CD1c-positive myeloid dendritic cell (primary cell): ENCODE measurements at regions not wholly inside any gene's neighbourhood (a gene's known extent, or its start where the extent isn't known, plus 50 kb on each side); places are given as distances from the start of the nearest gene placed in this dataset.
"Not testable (repeated sequence)": the region's sequence is repeated elsewhere in the genome, so short reads cannot be mapped to it uniquely, and the experiment has no call there.

Experiments
- DNase-seq: peaks from one replicate; pipeline ENCODE4 v3.0.0-alpha.2; 2016; ENCODE audit errors: extremely low spot score

DNA sequence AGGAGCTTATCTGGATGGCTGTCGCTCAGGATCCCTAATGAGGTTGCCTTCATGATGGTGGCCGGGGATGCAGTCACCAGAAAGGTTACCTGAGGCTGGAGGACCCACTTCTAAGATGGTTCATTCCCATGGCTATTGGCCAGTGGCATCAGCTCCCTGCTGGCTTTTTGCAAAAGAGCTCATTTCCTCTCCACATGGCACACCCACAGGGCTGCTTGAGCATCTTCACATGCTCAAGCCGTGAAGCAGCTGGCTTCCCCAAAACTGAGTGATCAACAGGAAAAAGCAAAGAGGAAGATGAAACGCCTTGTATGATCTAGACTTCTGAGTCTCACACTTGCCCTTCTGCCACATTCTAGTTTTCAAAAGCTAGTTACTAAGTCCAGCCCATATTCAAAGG is 124.6 kb upstream of the CXADR start:
- peak; percentile 28 for DNase-seq

DNA sequence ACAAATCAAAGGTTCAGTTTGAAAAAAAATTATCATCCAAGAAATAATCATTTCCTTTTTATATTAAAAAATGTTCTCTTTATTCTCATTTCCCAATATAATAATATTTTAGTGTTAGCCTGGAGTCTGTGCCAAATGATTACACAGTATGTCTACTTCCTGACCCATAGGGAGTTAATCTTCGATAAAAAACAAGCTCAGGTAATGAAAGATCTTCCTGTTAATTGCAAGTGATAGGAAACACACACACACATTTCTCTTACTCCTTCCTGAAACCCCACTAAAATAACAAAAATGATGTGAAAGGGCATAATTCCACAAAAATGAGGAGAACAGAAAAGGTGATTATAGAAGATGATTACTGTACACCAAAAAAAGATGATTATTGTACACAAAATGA is 123.5 kb upstream of the CXADR start:
- DNase-seq: no peak

DNA sequence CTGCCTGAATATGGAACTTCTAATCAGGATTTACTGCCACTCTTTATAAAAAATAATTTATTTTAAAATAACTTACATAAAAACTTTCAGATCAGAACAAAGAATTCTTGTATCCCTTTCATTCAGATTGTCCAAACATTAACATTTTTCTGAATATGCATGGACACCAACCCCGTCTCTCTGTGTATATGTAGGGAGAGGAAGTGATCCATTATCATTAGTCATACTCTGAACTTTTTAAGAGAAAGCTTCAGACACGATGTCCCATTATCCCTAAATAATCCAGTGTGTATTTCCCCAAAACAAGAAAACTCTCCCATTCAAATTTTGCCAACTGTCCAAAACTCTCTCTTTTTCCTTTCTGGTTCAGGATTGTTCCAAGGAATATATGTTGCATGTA is 122.3 kb upstream of the CXADR start:
- DNase-seq: no peak

DNA sequence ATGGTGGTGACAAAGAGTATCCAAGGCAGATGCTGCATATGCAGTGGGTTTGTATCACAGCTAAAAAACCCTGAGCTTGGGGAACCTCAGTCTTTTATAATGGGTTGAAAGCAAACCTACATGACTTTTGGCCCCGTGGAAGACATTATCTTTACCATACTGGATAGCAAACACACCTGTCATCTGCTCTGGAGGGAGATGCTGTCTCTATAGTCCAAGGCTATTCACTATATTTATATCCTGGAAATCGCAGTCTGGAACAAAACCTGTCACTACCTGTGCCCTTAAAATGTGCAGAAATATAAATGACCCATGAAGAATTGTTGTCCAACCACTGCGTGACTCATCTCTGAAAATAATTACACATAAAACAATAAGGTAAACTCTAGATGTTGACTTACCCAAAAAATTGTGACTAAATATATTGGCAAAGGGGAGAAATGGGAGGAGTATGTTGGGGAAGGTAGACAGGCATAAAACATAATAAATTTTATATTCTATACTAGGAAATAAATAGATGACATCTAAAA is 121.0 kb upstream of the CXADR start:
- no peak for DNase-seq

DNA sequence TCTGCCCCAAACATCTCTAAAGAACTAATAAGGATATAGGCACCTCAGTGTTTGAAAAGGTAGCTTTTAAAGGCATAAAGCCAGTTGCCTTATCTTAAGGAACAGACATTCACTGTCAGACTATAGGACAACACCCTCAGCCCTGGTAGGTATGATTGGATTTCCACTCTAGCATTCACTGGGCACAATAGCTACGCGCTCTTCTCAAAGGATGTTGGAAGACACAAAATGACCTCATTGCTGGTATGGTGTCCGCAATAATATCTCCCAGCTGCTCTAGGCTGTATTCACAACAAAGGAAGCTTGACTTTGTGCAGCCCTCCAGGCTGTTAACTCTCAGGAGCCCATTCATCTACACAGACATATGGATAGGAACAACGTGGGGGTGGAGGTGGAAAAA is 119.4 kb upstream of the CXADR start:
- DNase-seq: no peak

DNA sequence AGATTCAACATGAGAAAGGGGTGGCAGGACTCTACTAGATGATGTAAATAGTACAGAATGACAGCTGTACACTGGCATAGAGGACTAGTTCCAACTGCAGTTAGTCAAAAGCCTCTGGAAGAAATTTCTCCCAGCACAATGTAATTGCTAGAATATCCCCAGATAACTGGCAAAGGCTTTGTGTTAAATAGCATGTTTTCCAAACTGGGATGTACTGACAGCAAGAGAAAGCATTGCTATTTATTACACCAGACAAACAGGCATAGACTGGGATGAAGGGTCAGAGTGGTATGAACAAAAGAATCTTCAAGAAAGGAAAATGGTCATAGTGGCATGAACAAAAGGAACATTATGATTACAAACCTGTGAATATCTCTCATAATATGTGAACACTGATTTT is 115.9 kb upstream of the CXADR start:
- no peak for DNase-seq

DNA sequence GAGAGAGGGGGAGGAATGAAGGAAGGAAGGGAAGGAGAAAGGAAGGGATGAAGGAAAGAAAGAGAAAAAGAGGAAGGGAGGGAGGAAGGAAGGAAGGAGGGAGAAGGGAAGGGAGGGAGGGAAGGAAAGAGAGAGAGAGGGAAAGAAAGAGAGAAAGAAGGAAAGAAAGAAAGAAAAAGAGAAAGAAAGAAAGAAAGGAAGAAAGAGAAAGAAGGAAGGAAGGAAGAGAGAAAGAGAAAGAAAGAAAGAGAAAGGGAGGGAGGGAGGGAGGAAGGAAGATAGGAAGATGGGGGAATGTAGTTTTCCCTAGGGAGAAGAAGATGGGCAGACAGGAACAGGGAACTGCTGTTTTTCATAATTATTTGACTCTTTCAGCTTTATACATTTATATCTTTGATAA is 115.1 kb upstream of the CXADR start:
- no peak for DNase-seq

DNA sequence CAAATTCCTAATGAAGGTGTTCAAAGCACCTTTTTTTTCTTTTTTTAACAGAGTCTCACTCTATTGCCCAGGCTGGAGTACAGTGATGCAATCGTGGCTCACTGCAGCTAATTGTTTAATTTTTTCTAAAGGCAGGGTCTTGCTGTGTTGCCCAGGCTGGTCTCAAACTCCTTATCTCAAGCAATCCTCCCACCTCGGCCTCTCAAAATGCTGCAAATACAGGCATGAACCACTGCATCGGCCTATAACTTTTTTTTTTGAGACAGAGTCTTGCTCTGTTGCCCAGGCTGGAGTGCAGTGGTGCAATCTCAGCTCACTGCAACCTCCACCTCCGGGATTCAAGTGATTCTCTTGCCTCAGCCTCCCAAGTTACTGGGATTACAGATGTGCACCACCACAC is 113.9 kb upstream of the CXADR start:
- DNase-seq: not testable (repeated sequence)

DNA sequence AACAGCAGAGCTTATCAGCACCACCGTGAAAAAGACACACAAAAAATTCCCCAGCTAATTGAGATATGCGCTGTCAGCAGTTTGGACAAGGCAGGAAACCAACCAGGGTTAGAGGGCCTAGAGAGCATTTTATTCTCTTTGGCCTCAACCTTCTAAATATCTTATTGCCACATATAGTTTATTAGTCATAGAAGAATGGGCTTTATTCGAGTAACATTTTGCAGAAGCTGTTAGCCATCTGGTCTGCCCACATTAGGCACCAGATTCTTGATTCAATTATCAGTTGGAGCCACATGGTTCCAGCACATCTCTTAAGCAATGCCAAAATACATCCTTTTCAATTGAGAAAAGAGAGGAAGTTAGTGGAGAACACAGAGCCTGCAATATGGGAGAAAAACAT is 109.9 kb upstream of the CXADR start:
- no peak for DNase-seq

DNA sequence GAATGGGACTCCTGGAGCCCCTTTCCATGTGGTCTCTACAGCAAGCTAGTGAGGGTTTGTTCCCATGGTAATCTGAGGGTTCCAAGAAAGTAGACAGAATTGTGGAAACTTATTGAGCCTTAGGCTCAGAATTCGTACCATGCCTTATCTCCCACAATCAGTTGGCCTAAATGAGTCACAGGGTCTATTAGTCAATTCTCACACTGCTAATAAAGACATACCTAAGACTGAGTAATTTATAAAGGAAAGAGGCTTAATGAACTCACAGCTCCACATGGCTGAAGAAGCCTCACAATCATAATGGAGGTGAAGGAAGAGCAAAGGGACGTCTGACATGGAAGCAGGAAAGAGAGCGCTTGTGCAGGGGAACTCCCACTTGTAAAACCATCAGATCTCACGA is 106.6 kb upstream of the CXADR start:
- no peak for DNase-seq

DNA sequence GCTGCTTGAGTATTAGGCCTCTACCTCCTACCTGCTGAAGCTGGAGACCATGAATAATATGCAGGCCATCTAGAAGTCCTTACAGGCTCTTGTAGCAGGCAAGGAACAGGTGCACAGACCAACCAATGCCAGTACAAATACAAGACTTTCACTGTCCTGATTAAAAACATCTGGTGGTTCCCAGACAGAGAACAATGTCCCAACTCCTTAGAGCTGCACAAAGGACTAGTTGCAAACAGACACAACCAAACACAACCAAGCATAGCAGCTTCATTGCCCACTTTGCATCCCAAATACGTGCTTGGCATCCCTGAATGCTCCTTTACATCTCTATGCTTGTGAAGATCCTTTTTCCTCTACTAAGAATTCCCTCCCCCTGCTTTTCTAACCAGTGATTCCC is 98.1 kb upstream of the CXADR start:
- DNase-seq: no peak

DNA sequence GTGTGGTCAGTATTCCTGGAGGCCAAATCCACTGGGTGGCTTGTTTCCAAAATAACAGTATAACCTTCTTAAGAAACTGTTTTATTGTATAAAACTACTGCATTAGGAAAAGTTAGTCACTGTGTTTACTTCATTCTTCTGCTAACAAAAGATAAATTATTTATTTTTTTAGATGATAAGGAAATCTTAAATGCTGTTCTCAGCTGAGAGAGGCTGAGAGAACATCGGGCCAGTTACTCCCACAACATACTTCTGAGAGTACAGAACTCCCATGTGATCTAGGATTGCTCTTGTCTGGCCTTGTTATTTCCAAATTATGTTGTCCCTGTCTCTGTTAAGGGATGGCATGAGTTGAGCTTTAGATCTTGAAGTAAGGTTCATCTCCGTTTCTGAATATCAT is 96.7 kb upstream of the CXADR start:
- no peak for DNase-seq

DNA sequence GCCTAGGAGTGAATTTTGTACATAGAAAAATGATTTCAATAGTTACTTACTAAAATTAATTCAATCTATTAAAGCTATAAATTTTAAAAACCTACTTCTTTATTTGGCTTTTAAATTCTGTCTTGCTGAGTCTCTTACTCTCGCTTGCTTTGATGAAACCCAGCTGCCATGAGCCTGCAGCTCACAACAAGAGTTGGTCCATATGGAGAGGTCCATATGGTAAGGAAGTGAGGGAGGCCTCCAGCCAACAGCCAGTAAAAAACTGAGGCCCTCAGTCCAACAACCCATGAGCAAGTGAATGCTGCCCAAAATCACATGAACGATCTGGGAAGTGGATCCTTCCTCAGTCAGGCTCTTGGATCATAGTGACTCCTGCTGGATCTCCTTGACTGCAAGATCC is 89.9 kb upstream of the CXADR start:
- DNase-seq: no peak

DNA sequence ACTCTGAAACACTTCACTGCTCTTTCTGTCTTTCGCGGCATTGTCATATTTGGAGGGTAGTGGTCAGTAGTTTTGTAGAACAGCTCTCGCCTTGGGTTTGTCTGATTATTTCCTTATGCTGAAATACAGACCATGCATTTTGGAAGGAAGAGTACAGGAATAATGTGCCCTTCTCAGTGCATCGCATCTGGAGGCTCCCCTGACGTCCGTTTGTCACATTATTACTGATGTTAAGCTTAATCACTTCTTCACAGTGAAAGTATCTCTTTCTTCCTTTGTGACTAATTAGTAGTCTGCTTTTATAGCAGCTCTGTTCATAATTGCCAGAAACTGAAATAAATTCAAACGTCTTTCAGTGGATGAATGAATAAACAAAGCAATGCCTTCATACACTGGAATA is 85.7 kb upstream of the CXADR start:
- no peak for DNase-seq

DNA sequence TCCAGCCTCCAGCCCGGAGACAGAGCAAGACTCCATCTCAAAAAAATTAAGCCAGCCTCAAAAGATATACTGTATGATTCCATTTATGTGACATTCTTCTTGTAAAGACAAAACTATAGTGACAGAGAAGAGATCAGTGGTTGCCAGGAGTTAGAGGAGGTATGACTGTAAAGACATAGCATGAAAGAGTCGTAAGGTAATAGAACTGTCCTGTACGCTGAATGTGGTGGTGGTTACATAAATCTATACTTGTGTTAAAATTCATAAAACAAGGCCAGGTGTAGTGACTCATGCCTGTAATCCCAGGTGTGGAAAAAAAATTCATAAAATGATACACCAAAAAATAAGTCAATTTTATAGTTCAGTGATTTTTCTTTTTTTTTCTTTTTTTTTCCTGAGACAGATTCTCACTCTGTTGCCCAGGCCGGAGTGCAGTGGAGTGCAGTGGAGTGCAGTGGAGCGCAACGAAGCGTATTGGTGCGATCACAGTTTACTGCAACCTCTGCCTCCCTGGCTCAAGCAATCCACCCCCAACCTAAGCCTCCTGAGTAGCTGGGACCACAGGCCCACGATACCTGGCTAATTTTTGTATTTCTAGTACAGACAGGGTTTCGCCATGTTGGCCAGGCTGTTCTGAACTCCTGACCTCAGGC is 84.9 kb upstream of the CXADR start:
- DNase-seq: no peak

DNA sequence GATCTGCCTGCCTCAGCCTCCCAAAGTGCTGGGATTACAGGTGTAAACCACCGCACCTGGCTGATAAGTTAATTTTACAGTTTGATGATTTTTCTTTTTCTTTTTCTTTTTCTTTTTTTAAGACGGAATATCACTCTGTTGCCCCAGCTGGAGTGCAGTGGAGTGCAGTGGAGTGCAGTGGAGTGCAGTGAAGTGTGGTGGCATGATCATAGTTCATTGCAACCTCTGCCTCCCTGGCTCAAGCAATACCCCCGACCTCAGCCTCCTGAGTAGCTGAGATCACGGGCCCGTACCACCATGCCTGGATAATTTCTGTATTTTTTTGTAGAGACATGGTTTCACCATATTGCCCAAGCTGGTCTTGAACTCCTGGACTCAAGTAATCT is 84.4 kb upstream of the CXADR start:
- DNase-seq: no peak

DNA sequence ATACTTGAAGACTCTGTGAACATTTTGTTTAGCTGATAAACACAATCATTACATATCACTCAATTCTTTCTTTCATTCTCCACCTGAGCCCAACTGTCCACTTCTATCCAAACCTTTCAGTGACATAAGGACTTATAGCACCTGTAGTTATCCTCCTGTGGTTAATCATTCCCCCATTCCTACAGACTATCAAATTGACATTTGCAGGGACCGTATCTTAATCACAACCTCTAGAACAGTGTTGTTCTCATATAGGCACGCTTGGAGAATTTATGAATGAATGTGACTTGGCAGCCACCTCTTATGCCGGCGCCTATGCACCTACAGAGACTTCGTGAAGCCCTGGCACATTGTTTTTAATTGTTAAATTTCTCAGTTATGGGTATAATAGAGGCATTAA is 83.9 kb upstream of the CXADR start:
- no peak for DNase-seq

DNA sequence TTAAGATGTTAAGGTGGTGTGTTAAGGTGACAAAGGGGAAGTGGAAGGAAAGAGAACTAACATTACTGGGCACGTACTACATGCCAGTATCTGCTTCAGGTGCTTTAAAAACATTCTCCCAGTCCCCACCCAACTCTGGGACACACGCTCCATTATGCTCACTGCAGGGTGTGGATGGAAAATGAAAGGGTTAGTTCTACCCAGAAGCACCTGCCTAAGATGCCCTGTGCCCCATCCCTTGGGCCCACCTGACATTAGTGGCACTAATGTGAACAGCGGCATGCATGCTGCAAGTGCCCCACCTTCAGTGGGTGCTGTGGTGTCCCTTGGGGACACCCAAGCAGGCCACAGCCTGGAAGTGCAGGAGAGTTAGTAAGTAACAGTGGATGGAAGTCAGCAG is 82.9 kb upstream of the CXADR start:
- DNase-seq: no peak

DNA sequence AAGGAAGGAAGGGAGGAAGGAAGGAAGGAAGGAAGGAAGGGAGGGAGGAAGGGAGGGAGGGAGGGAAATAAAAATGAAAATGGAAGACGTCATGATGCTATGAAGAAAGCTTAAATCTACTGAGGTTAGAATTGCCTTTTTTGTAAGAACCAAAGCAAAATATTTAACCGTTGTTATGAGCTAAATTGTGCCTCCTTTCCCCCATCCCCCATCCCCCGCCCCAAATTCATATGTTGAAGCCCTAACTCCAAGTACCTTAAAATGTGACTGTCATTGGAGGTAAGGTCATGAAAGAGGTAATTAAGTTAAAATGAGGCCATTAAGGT is 80.1 kb upstream of the CXADR start:
- DNase-seq: no peak

DNA sequence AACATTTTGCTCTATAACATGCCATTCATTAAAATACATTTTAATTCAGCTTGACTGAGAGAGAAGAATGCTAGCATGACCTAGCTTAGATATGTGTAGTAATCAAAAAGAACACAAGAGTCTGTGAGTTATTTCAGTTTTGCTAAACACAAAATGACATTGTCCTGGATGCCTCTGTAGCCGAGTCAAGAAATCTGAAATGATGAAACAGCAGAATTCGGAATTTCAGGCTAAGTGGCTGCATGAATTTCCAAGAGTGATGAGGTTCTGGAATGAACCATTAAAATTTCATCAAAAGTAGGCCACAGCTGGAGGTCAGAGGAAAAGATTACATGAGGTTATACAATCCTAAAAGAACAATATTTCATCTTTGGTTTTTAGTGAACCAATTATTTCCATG is 79.1 kb upstream of the CXADR start:
- DNase-seq: no peak

DNA sequence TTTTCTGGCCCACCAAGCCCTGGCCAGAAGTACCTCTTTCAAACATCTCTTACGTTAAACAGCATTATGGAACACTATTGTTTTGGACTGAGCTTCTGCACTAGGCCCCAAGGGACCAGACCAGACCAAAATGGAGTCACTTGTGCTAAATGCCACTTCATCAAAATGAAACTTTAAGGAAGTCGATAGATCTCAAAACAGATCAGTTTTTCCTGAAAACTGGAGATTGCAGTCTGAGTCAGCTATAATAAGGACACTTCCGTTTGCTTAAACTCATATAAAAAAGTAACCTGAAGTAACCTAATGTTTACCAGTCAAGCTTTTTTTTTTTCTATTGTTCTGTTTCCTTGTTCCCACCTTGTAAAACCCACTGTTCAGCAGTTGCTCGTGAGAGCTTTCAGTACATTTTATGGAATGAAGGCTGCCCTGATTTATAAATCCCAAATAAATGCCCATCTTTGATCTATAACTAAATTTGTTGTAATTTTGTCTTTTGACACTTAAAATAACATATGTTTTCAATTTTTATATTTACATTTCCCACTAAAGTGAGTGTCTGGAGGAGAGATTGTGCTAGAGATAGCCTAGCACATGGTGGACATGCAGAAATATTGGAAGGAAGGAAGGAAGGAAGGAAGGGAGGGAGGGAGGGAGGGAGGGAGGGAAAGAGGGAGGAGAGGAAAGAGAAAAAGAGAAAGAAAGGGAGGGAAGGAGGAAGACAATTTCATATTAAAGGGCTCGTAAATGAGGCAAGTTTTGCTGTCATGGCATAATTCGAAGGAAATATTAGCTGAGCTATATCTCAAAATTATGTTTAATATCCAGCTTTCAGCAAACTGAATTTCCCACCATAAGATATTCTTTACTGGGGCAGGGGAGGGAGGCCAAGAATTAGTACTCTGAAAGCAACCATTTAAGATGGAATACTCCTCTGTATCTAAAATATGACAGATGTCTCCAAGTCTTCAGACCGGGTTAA is 77.0 kb upstream of the CXADR start:
- DNase-seq: no peak

DNA sequence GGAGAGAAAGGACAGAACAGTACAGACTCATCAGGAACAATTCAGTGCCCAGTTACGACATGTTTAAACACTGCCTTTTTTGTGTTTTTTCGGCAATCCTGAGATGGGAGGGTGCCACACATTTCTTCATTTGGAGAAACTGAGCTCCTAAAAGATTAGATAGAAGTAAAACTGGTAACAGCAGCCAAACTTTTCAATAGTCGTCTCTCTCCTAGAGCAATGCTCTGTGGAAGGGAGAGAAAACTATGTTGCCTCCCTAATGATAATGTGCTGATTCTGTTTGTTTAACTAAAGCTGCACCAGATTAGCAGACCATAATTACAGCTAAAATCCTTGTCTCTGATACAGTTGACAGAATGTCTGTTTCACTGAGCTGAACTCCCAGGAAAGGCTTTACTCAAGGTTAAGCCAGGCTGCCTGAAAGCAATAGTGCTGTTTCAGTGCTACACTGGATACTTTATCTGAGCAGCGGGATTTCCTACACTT is 76.2 kb upstream of the CXADR start:
- DNase-seq: no peak

DNA sequence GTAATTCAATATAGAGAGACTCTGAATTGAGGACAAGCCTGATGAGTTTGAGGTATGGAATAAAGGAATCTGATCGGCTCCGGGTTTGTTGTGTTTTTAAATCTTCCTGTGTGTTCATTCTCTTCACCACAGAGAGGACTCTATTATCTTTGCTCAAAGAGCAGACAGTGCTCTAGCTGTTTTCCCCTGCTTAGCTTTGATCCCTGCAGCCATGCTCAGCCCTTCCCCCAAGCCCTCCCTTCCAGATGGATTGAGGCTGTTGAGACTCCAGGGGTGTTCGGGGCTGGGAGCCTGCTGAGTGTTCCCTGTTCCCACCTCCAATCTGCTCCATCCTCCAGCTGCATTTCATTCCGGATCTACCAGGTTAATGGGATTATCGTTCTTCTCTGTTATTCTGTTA is 74.2 kb upstream of the CXADR start:
- no peak for DNase-seq
